Testis (tissue), 2 donors: ENCODE measurements at regions not wholly inside any gene's neighbourhood (a gene's known extent, or its start where the extent isn't known, plus 50 kb on each side); places are given as distances from the start of the nearest gene placed in this dataset.

Experiments used
- POLR2A ChIP-seq: fragments of 450-650 bp; IDR thresholded peaks from one replicate; pipeline ENCODE4 v1.6.1; 2017; ENCODE audit warnings: antibody characterized with exemption, mild to moderate bottlenecking, moderate library complexity
- TF ChIP-seq, protein P1 (sequence below), 3 experiments: fragments of 450-650 bp in 2 of 3; fragments of 200-600 bp in 1 of 3; sonication (generic) in 1 of 3; IDR thresholded peaks; one replicate each; pipeline ENCODE4 v1.5.1; 2016 to 2019; ENCODE audit warnings: antibody characterized with exemption in 3 of 3, mild to moderate bottlenecking in 2 of 3, moderate library complexity in 1 of 3

DNA sequence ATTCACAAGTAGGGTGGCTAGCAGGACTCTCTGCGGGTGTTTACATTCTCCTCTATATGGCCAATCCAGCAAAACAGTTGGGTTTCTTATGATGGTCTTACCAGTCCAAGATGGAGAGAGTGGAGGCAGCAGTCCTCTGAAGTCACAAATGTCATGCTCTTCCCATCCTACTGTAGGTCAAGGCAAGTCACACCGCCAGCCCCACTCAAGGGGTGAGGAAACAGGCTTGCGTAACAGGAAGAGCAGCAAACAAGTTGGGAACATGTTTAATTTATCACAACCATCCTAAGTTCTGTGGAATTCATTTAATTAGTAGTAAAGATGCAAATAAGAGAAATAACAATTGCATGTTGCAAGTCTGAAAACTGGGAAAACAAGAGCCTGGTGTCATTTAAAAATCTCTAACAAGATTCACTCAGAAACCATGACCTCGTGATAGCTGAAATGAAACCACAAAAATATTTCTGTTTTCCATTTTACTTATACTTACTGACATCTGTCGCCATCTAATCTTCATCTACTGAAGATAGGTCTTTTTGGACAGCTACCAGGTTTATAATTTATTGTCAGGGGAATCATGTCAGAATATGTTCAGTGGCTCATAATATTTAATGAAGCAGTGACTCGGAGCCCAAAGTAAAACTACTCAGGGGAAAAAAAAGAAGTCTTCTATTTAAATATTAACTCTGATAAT lies 349.1 kb upstream of the FMN2 start:
- TF ChIP-seq, protein P1, sequence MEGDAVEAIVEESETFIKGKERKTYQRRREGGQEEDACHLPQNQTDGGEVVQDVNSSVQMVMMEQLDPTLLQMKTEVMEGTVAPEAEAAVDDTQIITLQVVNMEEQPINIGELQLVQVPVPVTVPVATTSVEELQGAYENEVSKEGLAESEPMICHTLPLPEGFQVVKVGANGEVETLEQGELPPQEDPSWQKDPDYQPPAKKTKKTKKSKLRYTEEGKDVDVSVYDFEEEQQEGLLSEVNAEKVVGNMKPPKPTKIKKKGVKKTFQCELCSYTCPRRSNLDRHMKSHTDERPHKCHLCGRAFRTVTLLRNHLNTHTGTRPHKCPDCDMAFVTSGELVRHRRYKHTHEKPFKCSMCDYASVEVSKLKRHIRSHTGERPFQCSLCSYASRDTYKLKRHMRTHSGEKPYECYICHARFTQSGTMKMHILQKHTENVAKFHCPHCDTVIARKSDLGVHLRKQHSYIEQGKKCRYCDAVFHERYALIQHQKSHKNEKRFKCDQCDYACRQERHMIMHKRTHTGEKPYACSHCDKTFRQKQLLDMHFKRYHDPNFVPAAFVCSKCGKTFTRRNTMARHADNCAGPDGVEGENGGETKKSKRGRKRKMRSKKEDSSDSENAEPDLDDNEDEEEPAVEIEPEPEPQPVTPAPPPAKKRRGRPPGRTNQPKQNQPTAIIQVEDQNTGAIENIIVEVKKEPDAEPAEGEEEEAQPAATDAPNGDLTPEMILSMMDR (IDR thresholded peaks at IDR 0.05) = no peak
- TF ChIP-seq POLR2A = no peak
